Esophagus squamous epithelium (tissue), 4 donors: ENCODE measurements at regions not wholly inside any gene's neighbourhood (a gene's known extent, or its start where the extent isn't known, plus 50 kb on each side); places are given as distances from the start of the nearest gene placed in this dataset.

Source experiments
- CTCF ChIP-seq, 6 experiments: fragments of 450-650 bp in 4 of 6; fragments of 200-600 bp in 2 of 6; sonication (generic) in 2 of 6; IDR thresholded peaks; one replicate each; pipeline ENCODE4 v1.5.1; 2016 to 2019; ENCODE audit warnings: antibody characterized with exemption in 6 of 6, mild to moderate bottlenecking in 4 of 6, moderate library complexity in 4 of 6
- POLR2A ChIP-seq, 4 donors: fragments of 450-650 bp; IDR thresholded peaks; one replicate each; pipeline ENCODE4 v1.6.1; 2017; ENCODE audit warnings: antibody characterized with exemption in 4 of 4, mild to moderate bottlenecking in 4 of 4, moderate library complexity in 3 of 4

- no peak for TF ChIP-seq CTCF (IDR thresholded peaks at IDR 0.05)
- no peak for TF ChIP-seq POLR2A (IDR thresholded peaks at IDR 0.05)
These were observed 124.0 kb upstream of the SLC45A1 start for GRCh38 chr1:8193840-8194406.
